PC-3 (cell line): ENCODE measurements at regions not wholly inside any gene's neighbourhood (a gene's known extent, or its start where the extent isn't known, plus 50 kb on each side); places are given as distances from the start of the nearest gene placed in this dataset.
"Not testable (repeated sequence)": the region's sequence is repeated elsewhere in the genome, so short reads cannot be mapped to it uniquely, and the experiment has no call there.

Source experiments
- ATAC-seq: fragments of 200-7000 bp; cut with Tn5 transposase; 2 replicates; pipeline ENCODE4 v1.9.1; 2020; ENCODE audit warnings: mild to moderate bottlenecking, moderate library complexity
- BruUV-seq: library from RNA; stranded (reverse); fragments of 400-500 nt; replicated peaks from 2 replicates; lab custom pipeline; 2021; lab: Mats Ljungman, UMichigan
- CTCF ChIA-PET: fragments of 300-600 bp; sonication (Branson Sonifier 250); formaldehyde crosslinking; loops from one replicate; lab custom pipeline; 2022; ENCODE audit warnings: antibody characterized with exemption; lab: Charles Lee
- POLR2A ChIA-PET: fragments of 300-600 bp; sonication (Branson Sonifier 250); formaldehyde crosslinking; loops from one replicate; lab custom pipeline; 2022; ENCODE audit warnings: antibody characterized with exemption; ENCODE audit not compliant: unreplicated experiment; lab: Charles Lee
- DNase-seq: peaks from one replicate; pipeline ENCODE4 v3.0.0-alpha.2; 2015
- H2AFZ ChIP-seq: fragments of 300-600 bp; sonication (generic); 2 replicates; pipeline ENCODE4 v1.6.0; 2016; ENCODE audit warnings: antibody characterized with exemption, low read length
- H3F3A ChIP-seq: fragments of 300-600 bp; sonication (generic); one replicate; pipeline ENCODE4 v1.6.0; 2017; ENCODE audit warnings: antibody characterized with exemption, low read length, control low read depth, mild to moderate bottlenecking; ENCODE audit not compliant: unreplicated experiment
- H3K27ac ChIP-seq: fragments of 300-600 bp; sonication (generic); 2 replicates; pipeline ENCODE4 v1.5.1; 2016; ENCODE audit warnings: mild to moderate bottlenecking, low read length
- H3K27me3 ChIP-seq: fragments of 300-600 bp; sonication (generic); 2 replicates; pipeline ENCODE4 v1.6.1; 2016; ENCODE audit warnings: low read length, mixed read lengths
- H3K36me3 ChIP-seq: fragments of 300-600 bp; sonication (generic); 2 replicates; pipeline ENCODE4 v1.6.1; 2016; ENCODE audit warnings: low read depth, mixed run types, low read length, mixed read lengths
- H3K4me1 ChIP-seq: fragments of 300-600 bp; sonication (generic); 2 replicates; pipeline ENCODE4 v1.5.1; 2016; ENCODE audit warnings: low read length; ENCODE audit not compliant: insufficient read depth
- H3K4me2 ChIP-seq: fragments of 300-600 bp; sonication (generic); 2 replicates; pipeline ENCODE4 v1.6.0; 2016; ENCODE audit warnings: low read length
- H3K4me3 ChIP-seq: fragments of 300-600 bp; sonication (generic); 2 replicates; pipeline ENCODE4 v1.5.1; 2016; ENCODE audit warnings: mild to moderate bottlenecking, low read length, mixed read lengths
- H3K79me2 ChIP-seq: fragments of 300-600 bp; sonication (generic); 2 replicates; pipeline ENCODE4 v1.6.1; 2017; ENCODE audit warnings: low read length, mixed read lengths
- H3K9ac ChIP-seq: fragments of 300-600 bp; sonication (generic); 2 replicates; pipeline ENCODE4 v1.6.0; 2016; ENCODE audit warnings: mild to moderate bottlenecking, low read length
- H3K9me2 ChIP-seq: fragments of 300-600 bp; sonication (generic); replicated peaks from 2 replicates; pipeline ENCODE4 v1.6.1; 2016; ENCODE audit warnings: mixed run types, low read length, mixed read lengths
- H3K9me3 ChIP-seq: fragments of 300-600 bp; sonication (generic); 2 replicates; pipeline ENCODE4 v1.6.1; 2016; ENCODE audit warnings: low read length, mixed read lengths
- H4K20me1 ChIP-seq: fragments of 300-600 bp; sonication (generic); 2 replicates; pipeline ENCODE4 v1.6.1; 2016; ENCODE audit warnings: low read length, mixed read lengths
- CTCF ChIP-seq: fragments of 300-600 bp; sonication (generic); conservative IDR thresholded peaks from 2 replicates; pipeline ENCODE4 v1.5.1; 2017; ENCODE audit warnings: antibody characterized with exemption, low read depth, mild to moderate bottlenecking, low read length
- EZH2 ChIP-seq: fragments of 300-600 bp; sonication (generic); IDR thresholded peaks from one replicate; pipeline ENCODE4 v1.6.1; 2017; ENCODE audit warnings: antibody characterized with exemption, mild to moderate bottlenecking, low read length; ENCODE audit not compliant: unreplicated experiment
- EZH2phosphoT487 ChIP-seq: fragments of 300-600 bp; sonication (generic); IDR thresholded peaks from 2 replicates; pipeline ENCODE4 v1.6.1; 2018; ENCODE audit warnings: mild to moderate bottlenecking, antibody characterized with exemption, low read length, borderline replicate concordance
- intact Hi-C: fragments of 100-400 bp; cut with micrococcal nuclease; formaldehyde crosslinking; loops from 2 replicates; pipeline ENCODE4 v1.9.0; 2023

DNA sequence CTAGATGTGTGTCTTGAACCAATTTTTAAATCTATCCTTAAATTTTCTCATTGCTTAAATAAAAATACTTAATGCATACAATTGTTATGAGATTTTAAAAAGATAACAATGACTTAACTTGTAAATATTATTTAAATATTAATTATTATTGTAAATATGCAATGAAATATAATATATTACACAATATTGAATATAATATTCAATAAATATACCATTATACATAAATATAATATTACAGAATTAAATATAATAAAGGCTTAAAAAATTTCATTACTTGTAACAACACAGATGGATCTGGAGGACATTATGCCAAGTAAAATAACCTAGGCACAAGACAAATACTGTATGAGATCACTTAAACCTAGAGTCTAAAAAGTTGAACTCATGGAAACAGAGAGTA is 1532.3 kb downstream of the PCDH9 start:
- intact Hi-C loops = no loop called here
- no peak for ATAC-seq

DNA sequence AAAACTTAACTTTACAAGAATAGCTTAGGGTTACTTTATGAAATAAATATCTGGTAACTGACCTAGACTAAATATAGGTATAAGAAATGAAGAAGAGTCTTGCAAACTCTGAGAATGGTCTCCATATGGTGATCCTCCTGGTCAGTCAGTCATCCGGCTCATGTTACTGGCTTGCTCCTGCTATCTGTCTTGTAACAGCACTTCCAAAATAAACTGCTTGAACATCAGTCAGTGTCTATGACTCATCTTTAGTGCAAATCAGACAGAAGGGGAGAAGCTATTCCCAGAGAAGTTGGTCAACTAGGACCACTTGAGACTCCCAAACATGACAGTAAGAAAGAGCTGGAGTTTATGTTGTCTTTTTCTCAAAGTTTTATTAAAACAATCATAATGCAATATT is 1550.9 kb downstream of the PCDH9 start:
- POLR2A ChIA-PET = no interaction called here
- DNase-seq (no peak), ATAC-seq (no peak)
- Histone ChIP-seq H4K20me1 (no peaks in the 10 kb centered on the region), H3K27me3 (no peaks in the 10 kb centered on the region), H3K79me2 (no peaks in the 10 kb centered on the region), H3K27ac (no peak overlapping the region), H3K9me3 (no peaks in the 10 kb centered on the region), H3K36me3 (no peaks in the 10 kb centered on the region), H3K4me2 (no peak overlapping the region), H3F3A (no peaks in the 10 kb centered on the region), H3K4me3 (no peak overlapping the region), H3K4me1 (no peaks in the 10 kb centered on the region), H3K9ac (no peak overlapping the region), H3K9me2 (no peaks in the 10 kb centered on the region), H2AFZ (no peak overlapping the region)
- intact Hi-C loops = no loop called here
- TF ChIP-seq EZH2 = no peak
- no peak for TF ChIP-seq EZH2phosphoT487
- no peak for TF ChIP-seq CTCF
- CTCF ChIA-PET = no interaction called here
- BruUV-seq = no TSS peak

More for the DNA sequence above, 1532.3 kb downstream of the PCDH9 start:
- Histone ChIP-seq H4K20me1 (no peaks in the 10 kb centered on the region), H3K36me3 (no peaks in the 10 kb centered on the region), H3F3A (no peaks in the 10 kb centered on the region), H3K4me2 (no peak overlapping the region), H3K9me3 (no peaks in the 10 kb centered on the region), H3K4me3 (no peak overlapping the region), H3K79me2 (no peaks in the 10 kb centered on the region), H3K4me1 (no peaks in the 10 kb centered on the region), H2AFZ (no peak overlapping the region), H3K9me2 (no peaks in the 10 kb centered on the region), H3K27ac (no peak overlapping the region), H3K9ac (no peak overlapping the region), H3K27me3 (no peaks in the 10 kb centered on the region)
- no TSS peak for BruUV-seq
- TF ChIP-seq EZH2phosphoT487 (no peak), EZH2 (no peak), CTCF (no peak)
- ChIA-PET CTCF (no interaction called here), POLR2A (no interaction called here)
- no peak for DNase-seq

DNA sequence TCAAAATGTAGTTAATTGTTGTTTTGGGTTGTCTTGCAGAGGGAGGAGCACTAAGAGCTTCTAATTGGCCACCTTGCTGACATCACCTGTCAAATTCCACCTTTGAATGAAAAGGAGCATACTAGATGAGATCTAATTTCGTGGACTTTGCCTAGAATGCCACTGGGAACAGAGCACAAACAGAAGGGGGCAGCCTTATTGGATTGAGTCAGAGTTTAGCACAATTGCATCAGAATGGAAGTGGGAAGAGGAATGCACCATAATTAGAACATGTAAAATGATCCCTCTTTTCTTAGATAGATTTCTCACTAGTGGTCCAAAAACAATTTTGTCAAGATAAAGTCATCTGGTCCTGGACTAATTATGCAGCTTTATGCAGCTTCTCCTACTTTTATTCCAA is 1552.2 kb downstream of the PCDH9 start:
- H3K9ac ChIP-seq = no peak overlapping the region
- no peaks in the 10 kb centered on the region for H3K79me2 ChIP-seq
- no peaks in the 10 kb centered on the region for H4K20me1 ChIP-seq
- H3F3A ChIP-seq = no peaks in the 10 kb centered on the region
- ATAC-seq (no peak), DNase-seq (no peak)
- H3K4me2 ChIP-seq = no peak overlapping the region
- no peak for TF ChIP-seq EZH2phosphoT487
- TF ChIP-seq CTCF = no peak
- no peak for TF ChIP-seq EZH2
- no peaks in the 10 kb centered on the region for H3K4me1 ChIP-seq
- POLR2A ChIA-PET = no interaction called here
- no TSS peak for BruUV-seq
- H3K9me2 ChIP-seq = no peaks in the 10 kb centered on the region
- H3K4me3 ChIP-seq = no peak overlapping the region
- CTCF ChIA-PET = no interaction called here
- intact Hi-C loops = no loop called here
- H3K27ac ChIP-seq = no peak overlapping the region
- no peak overlapping the region for H2AFZ ChIP-seq
- H3K36me3 ChIP-seq = no peaks in the 10 kb centered on the region
- H3K9me3 ChIP-seq = no peaks in the 10 kb centered on the region
- no peaks in the 10 kb centered on the region for H3K27me3 ChIP-seq

- intact Hi-C loops, BruUV-seq, H3K27me3 ChIP-seq, H3K9me3 ChIP-seq, H3K79me2 ChIP-seq, H3K9ac ChIP-seq, H4K20me1 ChIP-seq, H3K27ac ChIP-seq, H3K36me3 ChIP-seq, H3K4me3 ChIP-seq, H3F3A ChIP-seq, CTCF ChIA-PET, DNase-seq, H3K4me1 ChIP-seq, H3K4me2 ChIP-seq, ATAC-seq, POLR2A ChIA-PET, H2AFZ ChIP-seq, H3K9me2 ChIP-seq: not testable (repeated sequence)
These were observed 1554.8 kb downstream of the PCDH9 start for GRCh38 chr13:65675383-65675782.
